Pancreas (tissue), 10 donors: ENCODE measurements at regions not wholly inside any gene's neighbourhood (a gene's known extent, or its start where the extent isn't known, plus 50 kb on each side); places are given as distances from the start of the nearest gene placed in this dataset.
"Not testable (repeated sequence)": the region's sequence is repeated elsewhere in the genome, so short reads cannot be mapped to it uniquely, and the experiment has no call there.

Experiments used
- ATAC-seq, 4 donors: fragments of 200-7000 bp; cut with Tn5 transposase; one replicate each; pipeline versions ENCODE4 v1.8.0 to v1.9.1; 2020; ENCODE audit warnings: mild to moderate bottlenecking in 4 of 4, moderate library complexity in 4 of 4
- DNase-seq, 6 donors: peaks; one replicate each; pipeline ENCODE4 v3.0.0-alpha.2; 2020
- FAIRE-seq: peaks from 2 replicates; lab custom pipeline; 2012; peaks lifted over from hg19 to GRCh38; lab: Jason Lieb, UNC
- H3K27ac ChIP-seq, 4 donors: fragments of 200-600 bp; sonication (generic); 1 replicate in 3 of 4; 2 replicates in 1 of 4; pipeline versions ENCODE4 v1.5.0 to v1.8.0; 2020
- H3K27me3 ChIP-seq, 4 donors: fragments of 200-600 bp; one replicate each; pipeline ENCODE4 v1.8.0; 2021
- H3K36me3 ChIP-seq, 3 donors: fragments of 200-600 bp; sonication (generic) in 1 of 3; one replicate each; pipeline versions ENCODE4 v1.5.0 to v1.8.0; 2020 to 2021
- H3K4me1 ChIP-seq, 3 donors: fragments of 200-600 bp; one replicate each; pipeline ENCODE4 v1.8.0; 2021
- H3K4me3 ChIP-seq, 4 donors: fragments of 200-600 bp; sonication (generic) in 2 of 4; one replicate each; pipeline versions ENCODE4 v1.5.0 to v1.8.0; 2020 to 2021
- H3K9me3 ChIP-seq, 4 donors: fragments of 200-600 bp; one replicate each; pipeline ENCODE4 v1.8.0; 2021
- CTCF ChIP-seq, 4 donors: fragments of 200-600 bp; sonication (generic) in 3 of 4; IDR thresholded peaks; one replicate each; pipeline versions ENCODE4 v1.5.0 to v1.8.0; 2021; ENCODE audit warnings: antibody characterized with exemption in 4 of 4
- WGBS, 2 donors: extraction: QIAGEN DNeasy Blood & Tissue Kit; methylation state at CpG; one replicate each; pipeline ENCODE4 v1.1.7; 2013; 5-methylcytosine and 5-hydroxymethylcytosine counted together
- intact Hi-C, 3 donors: fragments of 100-400 bp; cut with DNase I; formaldehyde crosslinking; loops; one replicate each; pipeline versions ENCODE4 v1.11.1 to v1.14.2; 2022
- donor health status: healthy with polysubstance abuse.
- donor health status: DM: no; HTN: no; CAD: no; lungs with moderate emphysema.
- donor health status: DM: no; HTN: no; CAD: no.
- donor health status: control.
- donor health status: control.
- donor health status: Bipolar disorder and iron deficiency.
- donor health status: DM: yes; HTN: yes; CAD: no.
- donor health status: DM: no; HTN: no; CAD: no.
- donor health status: DM: no; HTN: no; CAD: no.
- donor health status: DM: yes; HTN: yes; CAD: no.

- FAIRE-seq: no peak
These were observed 127.1 kb downstream of the ANKRD30BL start for GRCh38 chr2:132034646-132035045.

GRCh38 chr2:132033949-132034348 lies 127.8 kb downstream of the ANKRD30BL start:
- Histone ChIP-seq H3K4me1 (no peaks in the 10 kb centered on the region), H3K27me3 (peaks cover 0 to 3% (median 0%) of the 10 kb centered on the region in 4 donors), H3K4me3 (no peak overlapping the region), H3K36me3 (no peaks in the 10 kb centered on the region), H3K27ac (no peak overlapping the region), H3K9me3 (no peaks in the 10 kb centered on the region)
- 55 to 62% methylated on average over 2 of the region's 2 CpGs for WGBS, 2 donors
- no peak for DNase-seq
- intact Hi-C loops: no loop called here
- no peak for FAIRE-seq
- ATAC-seq: no peak
- TF ChIP-seq CTCF (IDR thresholded peaks at IDR 0.05): no peak

More at GRCh38 chr2:132034646-132035045, 127.1 kb downstream of the ANKRD30BL start:
- Histone ChIP-seq H3K9me3 (no peaks in the 10 kb centered on the region), H3K4me3 (no peak overlapping the region), H3K27me3 (peaks cover 0 to 5% (median 0%) of the 10 kb centered on the region in 4 donors), H3K36me3 (no peaks in the 10 kb centered on the region), H3K27ac (no peak overlapping the region), H3K4me1 (no peaks in the 10 kb centered on the region)
- ATAC-seq: no peak
- no peak for DNase-seq
- intact Hi-C loops: no loop called here
- WGBS, 2 donors: 58 to 63% methylated on average over 2 of the region's 2 CpGs
- no peak for TF ChIP-seq CTCF (IDR thresholded peaks at IDR 0.05)

- no peak for TF ChIP-seq CTCF (IDR thresholded peaks at IDR 0.05)
- WGBS, 2 donors: 66 to 84% methylated on average over 2 of the region's 2 CpGs
- Histone ChIP-seq H3K36me3 (no peaks in the 10 kb centered on the region), H3K27ac (no peak overlapping the region), H3K4me3 (no peak overlapping the region), H3K4me1 (no peaks in the 10 kb centered on the region), H3K27me3 (peaks cover 0 to 3% (median 0%) of the 10 kb centered on the region in 4 donors), H3K9me3 (no peaks in the 10 kb centered on the region)
- DNase-seq: no peak
- no peak for FAIRE-seq
- ATAC-seq: no peak
- intact Hi-C loops: no loop called here
These were observed 128.4 kb downstream of the ANKRD30BL start for GRCh38 chr2:132033365-132033764.

- 18 to 20% methylated on average over 1 of the region's 1 CpG for WGBS, 2 donors
- H3K27me3 ChIP-seq, FAIRE-seq, ATAC-seq, intact Hi-C loops, H3K36me3 ChIP-seq, H3K4me1 ChIP-seq, H3K9me3 ChIP-seq, H3K4me3 ChIP-seq, H3K27ac ChIP-seq: not testable (repeated sequence)
- DNase-seq: peak in 3 of 6 donors; percentile 20 to 47 (median 46)
These were observed 149.7 kb downstream of the ANKRD30BL start for GRCh38 chr2:132012046-132012445.

- H3K4me1 ChIP-seq: no peaks in the 10 kb centered on the region
- no peak for FAIRE-seq
- TF ChIP-seq CTCF (IDR thresholded peaks at IDR 0.05): no peak
- 2 to 3% methylated on average over 52 to 56 of the region's 56 CpGs for WGBS, 2 donors
- peak in 2 of 6 donors; percentile 23 to 54 for DNase-seq
- no peak overlapping the region for H3K27ac ChIP-seq
- no peaks in the 10 kb centered on the region for H3K9me3 ChIP-seq
- H3K36me3 ChIP-seq: no peaks in the 10 kb centered on the region
- ATAC-seq: peak in 1 of 4 donors; percentile 47
- H3K4me3 ChIP-seq: peak overlapping the region in 3 of 4 donors; percentile 11 to 47 (median 34)
- H3K27me3 ChIP-seq: no peaks in the 10 kb centered on the region
- intact Hi-C loops: no loop called here
These were observed 151.8 kb downstream of the ANKRD30BL start for GRCh38 chr2:132009874-132010521.
